ENCODE measurements at regions not wholly inside any gene's neighbourhood (a gene's known extent, or its start where the extent isn't known, plus 50 kb on each side); places are given as distances from the start of the nearest gene placed in this dataset.

GRCh38 chr3:187843654-187844053 lies 98.4 kb upstream of the BCL6 start:
- TF ChIP-seq POLR2A (IDR thresholded peaks at IDR 0.05) (no peak), POLR2AphosphoS5 (IDR thresholded peaks at IDR 0.05) (no peak)
- TF ChIP-seq, protein P1, sequence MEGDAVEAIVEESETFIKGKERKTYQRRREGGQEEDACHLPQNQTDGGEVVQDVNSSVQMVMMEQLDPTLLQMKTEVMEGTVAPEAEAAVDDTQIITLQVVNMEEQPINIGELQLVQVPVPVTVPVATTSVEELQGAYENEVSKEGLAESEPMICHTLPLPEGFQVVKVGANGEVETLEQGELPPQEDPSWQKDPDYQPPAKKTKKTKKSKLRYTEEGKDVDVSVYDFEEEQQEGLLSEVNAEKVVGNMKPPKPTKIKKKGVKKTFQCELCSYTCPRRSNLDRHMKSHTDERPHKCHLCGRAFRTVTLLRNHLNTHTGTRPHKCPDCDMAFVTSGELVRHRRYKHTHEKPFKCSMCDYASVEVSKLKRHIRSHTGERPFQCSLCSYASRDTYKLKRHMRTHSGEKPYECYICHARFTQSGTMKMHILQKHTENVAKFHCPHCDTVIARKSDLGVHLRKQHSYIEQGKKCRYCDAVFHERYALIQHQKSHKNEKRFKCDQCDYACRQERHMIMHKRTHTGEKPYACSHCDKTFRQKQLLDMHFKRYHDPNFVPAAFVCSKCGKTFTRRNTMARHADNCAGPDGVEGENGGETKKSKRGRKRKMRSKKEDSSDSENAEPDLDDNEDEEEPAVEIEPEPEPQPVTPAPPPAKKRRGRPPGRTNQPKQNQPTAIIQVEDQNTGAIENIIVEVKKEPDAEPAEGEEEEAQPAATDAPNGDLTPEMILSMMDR (IDR thresholded peaks at IDR 0.05 in 8 of 11, conservative IDR thresholded peaks at IDR 0.05 in 3 of 11) = no peak

Data from spleen (tissue), 7 donors.